DND-41 (cell line): ENCODE measurements at regions not wholly inside any gene's neighbourhood (a gene's known extent, or its start where the extent isn't known, plus 50 kb on each side); places are given as distances from the start of the nearest gene placed in this dataset.

Experiments used
- CTCF ChIP-seq: IDR thresholded peaks from 2 replicates; pipeline ENCODE4 v1.5.1; 2012; ENCODE audit warnings: borderline replicate concordance, low read length, moderate library complexity, mild to moderate bottlenecking; ENCODE audit not compliant: poor library complexity, severe bottlenecking; ENCODE audit errors: extremely low read depth
- EZH2 ChIP-seq: IDR thresholded peaks from 3 replicates; pipeline ENCODE4 v1.6.1; 2012; ENCODE audit warnings: borderline replicate concordance, low read depth, mild to moderate bottlenecking, moderate library complexity, low read length, inconsistent platforms; ENCODE audit not compliant: severe bottlenecking

GRCh38 chr13:88144580-88144979 is 473.4 kb downstream of the SLITRK5 start:
- TF ChIP-seq CTCF (no peak), EZH2 (no peak)
